Mesenchymal stem cell (in vitro differentiated cells and primary cell): ENCODE measurements at regions not wholly inside any gene's neighbourhood (a gene's known extent, or its start where the extent isn't known, plus 50 kb on each side); places are given as distances from the start of the nearest gene placed in this dataset. TPM values are rescaled to one million over a fixed set of nuclear protein-coding genes. Genes with fewer than 3 reads are reported as not detected.
"Not testable (repeated sequence)": the region's sequence is repeated elsewhere in the genome, so short reads cannot be mapped to it uniquely, and the experiment has no call there.

Experiments
- DNase-seq: peaks from one replicate; pipeline ENCODE4 v3.0.0-alpha.2; 2013
- H2AFZ ChIP-seq: one replicate; pipeline ENCODE4 v1.6.1; 2013; ENCODE audit warnings: low read depth, mild to moderate bottlenecking, control low read depth, inconsistent platforms, low read length, moderate library complexity
- H2AK5ac ChIP-seq: 2 replicates; pipeline ENCODE4 v1.6.1; 2013; ENCODE audit warnings: low read length, moderate library complexity, mild to moderate bottlenecking, inconsistent platforms; ENCODE audit not compliant: severe bottlenecking
- H2BK120ac ChIP-seq: one replicate; pipeline ENCODE4 v1.6.1; 2013; ENCODE audit warnings: low read depth, mild to moderate bottlenecking, inconsistent platforms, low read length, moderate library complexity
- H2BK12ac ChIP-seq, 2 experiments: one replicate each; pipeline ENCODE4 v1.6.1; 2013; ENCODE audit warnings: inconsistent platforms in 2 of 2, low read length in 2 of 2, mild to moderate bottlenecking in 2 of 2, moderate library complexity in 2 of 2, control low read depth in 1 of 2
- H2BK15ac ChIP-seq: one replicate; pipeline ENCODE4 v1.6.1; 2013; ENCODE audit warnings: mild to moderate bottlenecking, low read depth, inconsistent platforms; ENCODE audit not compliant: poor library complexity, severe bottlenecking
- H2BK5ac ChIP-seq: 2 replicates; pipeline ENCODE4 v1.6.1; 2013; ENCODE audit warnings: low read depth, mild to moderate bottlenecking, low read length, control low read depth, inconsistent platforms; ENCODE audit not compliant: poor library complexity, severe bottlenecking
- H3K14ac ChIP-seq, 2 experiments: one replicate each; pipeline ENCODE4 v1.6.1; 2013; ENCODE audit warnings: inconsistent platforms in 2 of 2, low read length in 2 of 2, control low read depth in 1 of 2, mild to moderate bottlenecking in 1 of 2, moderate library complexity in 1 of 2
- H3K18ac ChIP-seq, 2 experiments: one replicate each; pipeline ENCODE4 v1.6.1; 2013; ENCODE audit warnings: inconsistent platforms in 2 of 2, low read length in 2 of 2, control low read depth in 1 of 2, low read depth in 1 of 2, mild to moderate bottlenecking in 1 of 2
- H3K23ac ChIP-seq, 2 experiments: one replicate each; pipeline ENCODE4 v1.6.1; 2013; ENCODE audit warnings: inconsistent platforms in 2 of 2, low read length in 2 of 2, mild to moderate bottlenecking in 2 of 2, moderate library complexity in 2 of 2, control low read depth in 1 of 2
- H3K27ac ChIP-seq: 2 replicates; pipeline ENCODE4 v1.5.1; 2013; ENCODE audit warnings: mild to moderate bottlenecking, moderate library complexity, low read length, control low read depth, inconsistent platforms; ENCODE audit not compliant: poor library complexity, severe bottlenecking
- H3K27me3 ChIP-seq, 2 experiments: 2 replicates each; pipeline versions ENCODE4 v1.6.1 to v1.7.0; 2013; ENCODE audit warnings: low read length in 2 of 2, mild to moderate bottlenecking in 2 of 2, moderate library complexity in 2 of 2, control low read depth in 1 of 2, inconsistent platforms in 1 of 2; ENCODE audit not compliant: control insufficient read depth in 1 of 2, insufficient read depth in 1 of 2
- H3K36me3 ChIP-seq, 2 experiments: 2 replicates each; pipeline versions ENCODE4 v1.6.1 to v1.7.0; 2013; ENCODE audit warnings: low read length in 2 of 2, control low read depth in 1 of 2, inconsistent platforms in 1 of 2, low read depth in 1 of 2, mild to moderate bottlenecking in 1 of 2; ENCODE audit not compliant: insufficient read depth in 2 of 2, control insufficient read depth in 1 of 2
- H3K4ac ChIP-seq, 2 experiments: one replicate each; pipeline ENCODE4 v1.6.1; 2013; ENCODE audit warnings: inconsistent platforms in 2 of 2, low read length in 2 of 2, mild to moderate bottlenecking in 2 of 2, moderate library complexity in 2 of 2, control low read depth in 1 of 2, low read depth in 1 of 2
- H3K4me1 ChIP-seq: 2 replicates; pipeline ENCODE4 v1.6.1; 2013; ENCODE audit warnings: low read depth, low read length, control low read depth; ENCODE audit not compliant: control insufficient read depth, insufficient read depth
- H3K4me2 ChIP-seq: 2 replicates; pipeline ENCODE4 v1.6.1; 2013; ENCODE audit warnings: low read length, mild to moderate bottlenecking, inconsistent platforms; ENCODE audit not compliant: poor library complexity, severe bottlenecking
- H3K4me3 ChIP-seq, 2 experiments: 2 replicates each; pipeline versions ENCODE4 v1.5.1 to v1.7.0; 2013; ENCODE audit warnings: low read length in 2 of 2, mild to moderate bottlenecking in 2 of 2, control low read depth in 1 of 2, low read depth in 1 of 2; ENCODE audit not compliant: insufficient read depth in 1 of 2
- H3K79me1 ChIP-seq: replicated peaks from 2 replicates; pipeline ENCODE4 v1.6.1; 2013; ENCODE audit warnings: mild to moderate bottlenecking, control low read depth, low read length, inconsistent platforms; ENCODE audit not compliant: poor library complexity, severe bottlenecking
- H3K9ac ChIP-seq: 2 replicates; pipeline ENCODE4 v1.7.0; 2013; ENCODE audit warnings: mild to moderate bottlenecking, low read length, moderate library complexity
- H3K9me3 ChIP-seq: 2 replicates; pipeline ENCODE4 v1.7.0; 2013; ENCODE audit warnings: mild to moderate bottlenecking, low read length; ENCODE audit not compliant: control insufficient read depth
- H4K8ac ChIP-seq: one replicate; pipeline ENCODE4 v1.6.1; 2013; ENCODE audit warnings: inconsistent platforms, mild to moderate bottlenecking, low read length, moderate library complexity
- H4K91ac ChIP-seq: one replicate; pipeline ENCODE4 v1.6.1; 2013; ENCODE audit warnings: mild to moderate bottlenecking, low read length, inconsistent platforms
- WGBS: methylation state at CpG from one replicate; pipeline ENCODE4 v1.1.7; 2013; ENCODE audit warnings: mixed read lengths; 5-methylcytosine and 5-hydroxymethylcytosine counted together
- small RNA-seq: library from polyadenylated mRNA; stranded (forward); fragments of <200 nt; extraction: miRNeasy Mini kit (QIAGEN cat#:217004); gene quantifications from one replicate; pipeline ENCODE3, GENCODE V24; 2013; ENCODE audit warnings: low read depth

- H3K27me3 ChIP-seq, H2BK12ac ChIP-seq, H4K91ac ChIP-seq, H3K36me3 ChIP-seq, H3K18ac ChIP-seq, H3K14ac ChIP-seq, H4K8ac ChIP-seq, H3K4ac ChIP-seq, H3K9me3 ChIP-seq, H2AK5ac ChIP-seq, H3K79me1 ChIP-seq, H2BK120ac ChIP-seq, H3K4me3 ChIP-seq, H2AFZ ChIP-seq, H2BK15ac ChIP-seq, H3K9ac ChIP-seq, H3K27ac ChIP-seq, DNase-seq, H3K4me1 ChIP-seq, H3K4me2 ChIP-seq, H3K23ac ChIP-seq, H2BK5ac ChIP-seq: not testable (repeated sequence)
- 50% methylated on average over 1 of the region's 1 CpG for WGBS
Measured at GRCh38 chr7:150189963-150190362, 133.2 kb upstream of the LRRC61 start.

GRCh38 chr7:150192541-150192940 is 130.6 kb upstream of the LRRC61 start:
- H3K36me3 ChIP-seq, H2BK5ac ChIP-seq, H3K79me1 ChIP-seq, H4K8ac ChIP-seq, H2BK15ac ChIP-seq, H3K4me3 ChIP-seq, H3K27ac ChIP-seq, H3K14ac ChIP-seq, H2BK12ac ChIP-seq, H4K91ac ChIP-seq, H2AFZ ChIP-seq, H3K18ac ChIP-seq, H3K27me3 ChIP-seq, H3K4ac ChIP-seq, H3K4me2 ChIP-seq, H3K9me3 ChIP-seq, H3K9ac ChIP-seq, H3K23ac ChIP-seq, DNase-seq, H2BK120ac ChIP-seq, H3K4me1 ChIP-seq, H2AK5ac ChIP-seq: not testable (repeated sequence)
- WGBS, result 61% methylated on average over 3 of the region's 4 CpGs

GRCh38 chr7:150193866-150194265 is 129.3 kb upstream of the LRRC61 start:
- not testable (repeated sequence) for H3K4ac ChIP-seq, H2BK12ac ChIP-seq, H3K9me3 ChIP-seq, H2BK15ac ChIP-seq, H3K27ac ChIP-seq, H3K4me1 ChIP-seq, H3K79me1 ChIP-seq, H2AFZ ChIP-seq, H3K9ac ChIP-seq, H3K18ac ChIP-seq, H3K36me3 ChIP-seq, DNase-seq, H2AK5ac ChIP-seq, H3K14ac ChIP-seq, H3K4me2 ChIP-seq, H3K27me3 ChIP-seq, H4K8ac ChIP-seq, H2BK5ac ChIP-seq, H3K23ac ChIP-seq, H2BK120ac ChIP-seq, H4K91ac ChIP-seq, H3K4me3 ChIP-seq
- no CpG with 5 or more reads among the region's 3 CpGs for WGBS

Small RNA genes lying in the stretch of these regions (small RNA-seq; reads per million reads assigned to genes)
- gene AC092666.2, result not detected
